MV-4-11 (cell line): ENCODE measurements at regions not wholly inside any gene's neighbourhood (a gene's known extent, or its start where the extent isn't known, plus 50 kb on each side); places are given as distances from the start of the nearest gene placed in this dataset.
"Not testable (repeated sequence)": the region's sequence is repeated elsewhere in the genome, so short reads cannot be mapped to it uniquely, and the experiment has no call there.

Experiments used
- DNase-seq: peaks from one replicate; lab custom pipeline; 2025; lab: John Stamatoyannopoulos, UW

GRCh38 chr4:14110407-14110806 lies 482.9 kb upstream of the BOD1L1 start:
- no peak for DNase-seq

- peak; percentile 27 for DNase-seq
Measured at GRCh38 chr4:14111730-14112181, 484.2 kb upstream of the BOD1L1 start.

GRCh38 chr4:14115106-14115505 lies 487.6 kb upstream of the BOD1L1 start:
- DNase-seq: no peak

GRCh38 chr4:14117575-14118238 lies 490.2 kb upstream of the BOD1L1 start:
- DNase-seq: peak; percentile 6

- no peak for DNase-seq
Measured at GRCh38 chr4:14124816-14125215, 497.3 kb upstream of the BOD1L1 start.

- peak; percentile 98 for DNase-seq
Measured at GRCh38 chr4:14125375-14126129, 498.0 kb upstream of the BOD1L1 start.

- no peak for DNase-seq
Measured at GRCh38 chr4:14130551-14130950, 503.0 kb upstream of the BOD1L1 start.

- DNase-seq: no peak
Measured at GRCh38 chr4:14131335-14131734, 503.8 kb upstream of the BOD1L1 start.

GRCh38 chr4:14132301-14132700 lies 504.8 kb upstream of the BOD1L1 start:
- peak; percentile 66 for DNase-seq

GRCh38 chr4:14138106-14138505 lies 510.6 kb upstream of the BOD1L1 start:
- no peak for DNase-seq

- DNase-seq: no peak
Measured at GRCh38 chr4:14143892-14144291, 516.4 kb upstream of the BOD1L1 start.

GRCh38 chr4:14149176-14150053 lies 521.9 kb upstream of the BOD1L1 start:
- peak; percentile 85 for DNase-seq

GRCh38 chr4:14151101-14151500 lies 523.6 kb upstream of the BOD1L1 start:
- DNase-seq: no peak

GRCh38 chr4:14152834-14153519 lies 525.5 kb upstream of the BOD1L1 start:
- no peak for DNase-seq

- DNase-seq: no peak
Measured at GRCh38 chr4:14155803-14156202, 528.3 kb upstream of the BOD1L1 start.

GRCh38 chr4:14157262-14157661 lies 529.7 kb upstream of the BOD1L1 start:
- DNase-seq: no peak

GRCh38 chr4:14165222-14165920 lies 537.8 kb upstream of the BOD1L1 start:
- peak; percentile 93 for DNase-seq

- no peak for DNase-seq
Measured at GRCh38 chr4:14167876-14168510, 540.5 kb upstream of the BOD1L1 start.

- DNase-seq: peak; percentile 64
Measured at GRCh38 chr4:14168919-14169318, 541.4 kb upstream of the BOD1L1 start.

GRCh38 chr4:14169460-14169859 lies 541.9 kb upstream of the BOD1L1 start:
- peak; percentile 14 for DNase-seq

GRCh38 chr4:14169940-14170339 lies 542.4 kb upstream of the BOD1L1 start:
- DNase-seq: not testable (repeated sequence)
